ENCODE measurements at regions not wholly inside any gene's neighbourhood (a gene's known extent, or its start where the extent isn't known, plus 50 kb on each side); places are given as distances from the start of the nearest gene placed in this dataset.
"Not testable (repeated sequence)": the region's sequence is repeated elsewhere in the genome, so short reads cannot be mapped to it uniquely, and the experiment has no call there.

DNA sequence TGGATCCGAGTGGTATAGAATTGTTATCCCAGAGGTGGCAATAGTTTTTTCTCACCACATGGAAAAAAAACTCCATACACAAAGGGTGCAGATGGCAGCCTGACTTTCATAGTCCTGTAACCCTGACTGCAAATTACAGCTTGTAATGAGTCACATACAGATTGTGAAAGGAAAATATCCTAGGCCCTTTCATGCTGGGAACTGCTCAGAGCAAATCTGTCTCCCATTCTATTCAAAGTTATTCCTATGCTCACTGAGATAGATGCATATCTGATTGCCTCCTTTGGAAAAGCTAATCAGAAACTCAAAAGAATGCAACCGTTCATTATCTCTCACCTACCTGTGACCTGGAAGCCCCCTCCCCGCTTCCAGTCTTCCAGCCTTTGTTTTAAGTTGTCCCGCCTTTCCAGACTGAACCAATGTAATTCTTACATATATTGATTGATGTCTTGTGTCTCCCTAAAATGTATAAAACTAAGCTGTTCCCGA lies 108.7 kb upstream of the MAP3K4 start:
- no peak for DNase-seq (ENCODE audit: extremely low spot score, unreplicated experiment)
- TF ChIP-seq, protein P1, sequence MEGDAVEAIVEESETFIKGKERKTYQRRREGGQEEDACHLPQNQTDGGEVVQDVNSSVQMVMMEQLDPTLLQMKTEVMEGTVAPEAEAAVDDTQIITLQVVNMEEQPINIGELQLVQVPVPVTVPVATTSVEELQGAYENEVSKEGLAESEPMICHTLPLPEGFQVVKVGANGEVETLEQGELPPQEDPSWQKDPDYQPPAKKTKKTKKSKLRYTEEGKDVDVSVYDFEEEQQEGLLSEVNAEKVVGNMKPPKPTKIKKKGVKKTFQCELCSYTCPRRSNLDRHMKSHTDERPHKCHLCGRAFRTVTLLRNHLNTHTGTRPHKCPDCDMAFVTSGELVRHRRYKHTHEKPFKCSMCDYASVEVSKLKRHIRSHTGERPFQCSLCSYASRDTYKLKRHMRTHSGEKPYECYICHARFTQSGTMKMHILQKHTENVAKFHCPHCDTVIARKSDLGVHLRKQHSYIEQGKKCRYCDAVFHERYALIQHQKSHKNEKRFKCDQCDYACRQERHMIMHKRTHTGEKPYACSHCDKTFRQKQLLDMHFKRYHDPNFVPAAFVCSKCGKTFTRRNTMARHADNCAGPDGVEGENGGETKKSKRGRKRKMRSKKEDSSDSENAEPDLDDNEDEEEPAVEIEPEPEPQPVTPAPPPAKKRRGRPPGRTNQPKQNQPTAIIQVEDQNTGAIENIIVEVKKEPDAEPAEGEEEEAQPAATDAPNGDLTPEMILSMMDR (conservative IDR thresholded peaks at IDR 0.05) = no peak
- Mint-ChIP-seq H3K36me3 (no peaks in the 10 kb centered on the region), H3K27me3 (no peaks in the 10 kb centered on the region), H3K27ac (no peak overlapping the region), H3K9me3 (no peaks in the 10 kb centered on the region), H3K4me3 (no peak overlapping the region), H3K4me1 (ENCODE audit: unreplicated experiment) (peaks cover 3% of the 10 kb centered on the region)

DNA sequence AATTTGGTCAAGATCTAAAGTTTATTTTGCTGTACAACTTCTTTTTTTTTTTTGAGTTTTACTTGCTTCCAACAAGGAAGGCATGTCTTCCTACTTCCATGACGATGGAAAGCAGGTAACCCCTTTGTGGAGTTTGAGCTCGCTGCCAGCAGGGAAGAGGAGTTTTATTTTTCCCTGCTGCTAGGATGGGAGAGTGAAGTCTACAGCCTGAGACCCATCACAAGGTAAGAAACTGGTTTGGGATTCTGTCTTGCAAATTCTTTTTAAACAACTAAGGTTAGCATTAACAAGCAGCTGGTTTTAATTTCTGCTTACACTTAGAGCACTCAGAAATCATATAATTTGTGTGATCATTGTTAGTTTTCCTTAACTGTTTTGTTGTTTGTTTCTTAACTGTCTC lies 108.0 kb upstream of the MAP3K4 start:
- Mint-ChIP-seq H3K27ac (no peak overlapping the region), H3K36me3 (no peaks in the 10 kb centered on the region), H3K4me1 (ENCODE audit: unreplicated experiment) (peaks cover 3% of the 10 kb centered on the region), H3K9me3 (no peaks in the 10 kb centered on the region), H3K27me3 (no peaks in the 10 kb centered on the region), H3K4me3 (no peak overlapping the region)
- TF ChIP-seq, protein P1 (conservative IDR thresholded peaks at IDR 0.05) = no peak
- DNase-seq (ENCODE audit: extremely low spot score, unreplicated experiment) = no peak

DNA sequence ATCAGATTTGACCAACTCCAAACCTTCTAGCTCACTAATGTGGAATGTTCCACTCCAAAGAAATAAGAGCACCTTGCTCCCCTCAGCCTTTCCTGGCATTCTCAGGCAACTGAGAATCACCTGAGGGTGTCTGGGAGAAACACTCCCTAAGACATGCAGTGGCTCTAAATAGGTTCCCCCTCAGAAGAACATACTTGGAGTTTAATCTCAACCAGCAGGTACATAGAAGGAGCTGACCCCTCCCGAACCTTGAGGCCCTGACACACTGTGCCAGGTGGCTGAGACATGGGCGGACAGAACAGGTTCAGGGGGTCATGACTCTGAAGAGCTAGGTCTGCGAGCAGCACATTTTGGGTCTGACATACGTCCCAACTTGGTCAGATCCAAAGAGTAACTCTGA lies 107.6 kb upstream of the MAP3K4 start:
- Mint-ChIP-seq H3K9me3 (no peaks in the 10 kb centered on the region), H3K27ac (no peak overlapping the region), H3K36me3 (no peaks in the 10 kb centered on the region), H3K4me1 (ENCODE audit: unreplicated experiment) (peaks cover 3% of the 10 kb centered on the region), H3K27me3 (no peaks in the 10 kb centered on the region), H3K4me3 (no peak overlapping the region)
- TF ChIP-seq, protein P1 (conservative IDR thresholded peaks at IDR 0.05) = no peak
- no peak for DNase-seq (ENCODE audit: extremely low spot score, unreplicated experiment)

DNA sequence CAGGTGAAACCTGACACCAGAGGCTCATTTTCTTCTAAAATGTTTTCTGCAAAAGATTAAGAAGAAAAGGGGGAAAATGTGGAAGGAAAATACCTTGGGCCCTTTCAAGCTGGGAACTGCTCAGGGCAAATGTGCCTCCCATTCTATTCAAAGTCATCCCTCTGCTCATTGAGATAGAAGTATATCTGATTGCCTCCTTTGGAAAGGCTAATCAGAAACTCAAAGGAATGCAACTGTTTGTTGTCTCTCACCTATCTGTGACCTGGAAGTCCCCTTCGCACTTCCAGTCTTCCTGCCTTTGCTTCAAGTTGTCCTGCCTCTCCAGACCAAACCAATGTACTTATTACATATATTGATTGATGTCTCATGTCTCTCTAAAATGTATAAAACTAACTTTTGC lies 102.4 kb upstream of the MAP3K4 start:
- H3K36me3 Mint-ChIP-seq; H3K9me3 Mint-ChIP-seq; H3K27ac Mint-ChIP-seq; H3K4me3 Mint-ChIP-seq; H3K4me1 Mint-ChIP-seq (ENCODE audit: unreplicated experiment); DNase-seq (ENCODE audit: extremely low spot score, unreplicated experiment); H3K27me3 Mint-ChIP-seq: not testable (repeated sequence)

GRCh38 chr6:160891690-160892089 lies 99.9 kb upstream of the MAP3K4 start:
- Mint-ChIP-seq H3K4me1 (ENCODE audit: unreplicated experiment) (no peaks in the 10 kb centered on the region), H3K4me3 (no peak overlapping the region), H3K27me3 (no peaks in the 10 kb centered on the region), H3K27ac (no peak overlapping the region), H3K9me3 (no peaks in the 10 kb centered on the region), H3K36me3 (no peaks in the 10 kb centered on the region)
- no peak for DNase-seq (ENCODE audit: extremely low spot score, unreplicated experiment)
- TF ChIP-seq, protein P1 (conservative IDR thresholded peaks at IDR 0.05) = no peak

- H3K27me3 Mint-ChIP-seq = no peaks in the 10 kb centered on the region
- TF ChIP-seq, protein P1 (conservative IDR thresholded peaks at IDR 0.05) = no peak
- no peak overlapping the region for H3K27ac Mint-ChIP-seq
- no peaks in the 10 kb centered on the region for H3K36me3 Mint-ChIP-seq
- no peak overlapping the region for H3K4me3 Mint-ChIP-seq
- no peaks in the 10 kb centered on the region for H3K4me1 Mint-ChIP-seq (ENCODE audit: unreplicated experiment)
- no peak for DNase-seq (ENCODE audit: extremely low spot score, unreplicated experiment)
- H3K9me3 Mint-ChIP-seq = no peaks in the 10 kb centered on the region
These were observed 96.0 kb upstream of the MAP3K4 start for GRCh38 chr6:160895562-160895961.
